ENCODE measurements at regions not wholly inside any gene's neighbourhood (a gene's known extent, or its start where the extent isn't known, plus 50 kb on each side); places are given as distances from the start of the nearest gene placed in this dataset.

GRCh38 chr1:11387829-11388228 lies 91.1 kb upstream of the DISP3 start:
- H3K27me3 ChIP-seq (ENCODE audit: control insufficient read depth in 5 of 5, insufficient read depth in 4 of 5, low read length in 5 of 5): peaks cover 8 to 37% (median 26%) of the 10 kb centered on the region in 5 donors
- no peaks in the 10 kb centered on the region for H3K4me1 ChIP-seq (ENCODE audit: control insufficient read depth in 5 of 5, insufficient read depth in 5 of 5, low read length in 5 of 5)
- no peak overlapping the region for H3K4me3 ChIP-seq (ENCODE audit: low read depth in 1 of 5, low read length in 5 of 5)

GRCh38 chr1:11388617-11389016 lies 90.3 kb upstream of the DISP3 start:
- H3K9me3 ChIP-seq (ENCODE audit: control insufficient read depth in 5 of 5, low read length in 5 of 5): peaks cover 0 to 3% (median 0%) of the 10 kb centered on the region in 5 donors
- H3K36me3 ChIP-seq (ENCODE audit: control insufficient read depth in 5 of 5, insufficient read depth in 5 of 5, low read length in 5 of 5): no peaks in the 10 kb centered on the region
- no peak overlapping the region for H3K9ac ChIP-seq (ENCODE audit: low read length in 5 of 5)
- no peaks in the 10 kb centered on the region for H3K4me1 ChIP-seq (ENCODE audit: control insufficient read depth in 5 of 5, insufficient read depth in 5 of 5, low read length in 5 of 5)
- H3K27me3 ChIP-seq (ENCODE audit: control insufficient read depth in 5 of 5, insufficient read depth in 4 of 5, low read length in 5 of 5): peaks cover 8 to 39% (median 30%) of the 10 kb centered on the region in 5 donors
- H3K4me3 ChIP-seq (ENCODE audit: low read depth in 1 of 5, low read length in 5 of 5): no peak overlapping the region
- no peak overlapping the region for H3K27ac ChIP-seq (ENCODE audit: low read depth, low read length)

More at GRCh38 chr1:11387829-11388228, 91.1 kb upstream of the DISP3 start:
- no peaks in the 10 kb centered on the region for H3K36me3 ChIP-seq (ENCODE audit: control insufficient read depth in 5 of 5, insufficient read depth in 5 of 5, low read length in 5 of 5)
- H3K9me3 ChIP-seq (ENCODE audit: control insufficient read depth in 5 of 5, low read length in 5 of 5): no peaks in the 10 kb centered on the region
- H3K27ac ChIP-seq (ENCODE audit: low read depth, low read length): no peak overlapping the region
- no peak overlapping the region for H3K9ac ChIP-seq (ENCODE audit: low read length in 5 of 5)

DNA sequence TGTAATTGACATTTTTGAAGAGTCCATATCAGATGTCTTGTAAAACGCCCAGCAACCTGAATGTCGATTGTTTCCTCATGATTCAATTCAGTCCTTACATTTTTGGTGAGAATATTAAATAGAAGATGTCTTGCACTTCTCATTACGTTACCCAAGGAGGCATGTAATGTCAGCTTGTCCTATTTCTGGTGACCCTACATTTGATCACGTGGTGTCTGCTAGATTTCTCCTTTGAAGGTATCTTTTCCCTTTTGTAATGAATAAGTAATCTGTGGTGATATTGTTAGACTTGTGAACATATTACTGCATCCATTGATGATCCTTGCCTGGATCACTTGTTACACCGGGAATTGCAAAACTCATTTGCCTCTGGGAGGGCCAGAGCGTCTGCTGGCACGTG lies 87.6 kb upstream of the DISP3 start:
- Histone ChIP-seq H3K9me3 (ENCODE audit: control insufficient read depth in 5 of 5, low read length in 5 of 5) (peaks cover 0 to 3% (median 0%) of the 10 kb centered on the region in 5 donors), H3K36me3 (ENCODE audit: control insufficient read depth in 5 of 5, insufficient read depth in 5 of 5, low read length in 5 of 5) (no peaks in the 10 kb centered on the region), H3K4me3 (ENCODE audit: low read depth in 1 of 5, low read length in 5 of 5) (no peak overlapping the region), H3K9ac (ENCODE audit: low read length in 5 of 5) (no peak overlapping the region), H3K4me1 (ENCODE audit: control insufficient read depth in 5 of 5, insufficient read depth in 5 of 5, low read length in 5 of 5) (no peaks in the 10 kb centered on the region), H3K27me3 (ENCODE audit: control insufficient read depth in 5 of 5, insufficient read depth in 4 of 5, low read length in 5 of 5) (peaks cover 11 to 39% (median 28%) of the 10 kb centered on the region in 5 donors), H3K27ac (ENCODE audit: low read depth, low read length) (no peak overlapping the region)

- Histone ChIP-seq H3K36me3 (ENCODE audit: control insufficient read depth in 5 of 5, insufficient read depth in 5 of 5, low read length in 5 of 5) (no peaks in the 10 kb centered on the region), H3K9ac (ENCODE audit: low read length in 5 of 5) (no peak overlapping the region), H3K9me3 (ENCODE audit: control insufficient read depth in 5 of 5, low read length in 5 of 5) (peaks cover 0 to 3% (median 0%) of the 10 kb centered on the region in 5 donors), H3K27me3 (ENCODE audit: control insufficient read depth in 5 of 5, insufficient read depth in 4 of 5, low read length in 5 of 5) (peaks cover 14 to 36% (median 29%) of the 10 kb centered on the region in 5 donors), H3K4me3 (ENCODE audit: low read depth in 1 of 5, low read length in 5 of 5) (no peak overlapping the region), H3K27ac (ENCODE audit: low read depth, low read length) (no peak overlapping the region), H3K4me1 (ENCODE audit: control insufficient read depth in 5 of 5, insufficient read depth in 5 of 5, low read length in 5 of 5) (no peaks in the 10 kb centered on the region)
These were observed 87.1 kb upstream of the DISP3 start for GRCh38 chr1:11391886-11392285.

- Histone ChIP-seq H3K9ac (ENCODE audit: low read length in 5 of 5) (no peak overlapping the region), H3K9me3 (ENCODE audit: control insufficient read depth in 5 of 5, low read length in 5 of 5) (peaks cover 0 to 3% (median 0%) of the 10 kb centered on the region in 5 donors), H3K27me3 (ENCODE audit: control insufficient read depth in 5 of 5, insufficient read depth in 4 of 5, low read length in 5 of 5) (peaks cover 23 to 37% (median 35%) of the 10 kb centered on the region in 5 donors)
These were observed 84.2 kb upstream of the DISP3 start for GRCh38 chr1:11394592-11395245.

GRCh38 chr1:11395616-11396015 lies 83.3 kb upstream of the DISP3 start:
- Histone ChIP-seq H3K9me3 (ENCODE audit: control insufficient read depth in 5 of 5, low read length in 5 of 5) (peaks cover 0 to 3% (median 0%) of the 10 kb centered on the region in 5 donors), H3K9ac (ENCODE audit: low read length in 5 of 5) (no peak overlapping the region), H3K27me3 (ENCODE audit: control insufficient read depth in 5 of 5, insufficient read depth in 4 of 5, low read length in 5 of 5) (peaks cover 23 to 42% (median 33%) of the 10 kb centered on the region in 5 donors), H3K4me1 (ENCODE audit: control insufficient read depth in 5 of 5, insufficient read depth in 5 of 5, low read length in 5 of 5) (no peaks in the 10 kb centered on the region), H3K4me3 (ENCODE audit: low read depth in 1 of 5, low read length in 5 of 5) (no peak overlapping the region), H3K36me3 (ENCODE audit: control insufficient read depth in 5 of 5, insufficient read depth in 5 of 5, low read length in 5 of 5) (no peaks in the 10 kb centered on the region), H3K27ac (ENCODE audit: low read depth, low read length) (no peak overlapping the region)

More at GRCh38 chr1:11394592-11395245, 84.2 kb upstream of the DISP3 start:
- no peaks in the 10 kb centered on the region for H3K36me3 ChIP-seq (ENCODE audit: control insufficient read depth in 5 of 5, insufficient read depth in 5 of 5, low read length in 5 of 5)
- no peak overlapping the region for H3K27ac ChIP-seq (ENCODE audit: low read depth, low read length)
- H3K4me3 ChIP-seq (ENCODE audit: low read depth in 1 of 5, low read length in 5 of 5): no peak overlapping the region
- no peaks in the 10 kb centered on the region for H3K4me1 ChIP-seq (ENCODE audit: control insufficient read depth in 5 of 5, insufficient read depth in 5 of 5, low read length in 5 of 5)

DNA sequence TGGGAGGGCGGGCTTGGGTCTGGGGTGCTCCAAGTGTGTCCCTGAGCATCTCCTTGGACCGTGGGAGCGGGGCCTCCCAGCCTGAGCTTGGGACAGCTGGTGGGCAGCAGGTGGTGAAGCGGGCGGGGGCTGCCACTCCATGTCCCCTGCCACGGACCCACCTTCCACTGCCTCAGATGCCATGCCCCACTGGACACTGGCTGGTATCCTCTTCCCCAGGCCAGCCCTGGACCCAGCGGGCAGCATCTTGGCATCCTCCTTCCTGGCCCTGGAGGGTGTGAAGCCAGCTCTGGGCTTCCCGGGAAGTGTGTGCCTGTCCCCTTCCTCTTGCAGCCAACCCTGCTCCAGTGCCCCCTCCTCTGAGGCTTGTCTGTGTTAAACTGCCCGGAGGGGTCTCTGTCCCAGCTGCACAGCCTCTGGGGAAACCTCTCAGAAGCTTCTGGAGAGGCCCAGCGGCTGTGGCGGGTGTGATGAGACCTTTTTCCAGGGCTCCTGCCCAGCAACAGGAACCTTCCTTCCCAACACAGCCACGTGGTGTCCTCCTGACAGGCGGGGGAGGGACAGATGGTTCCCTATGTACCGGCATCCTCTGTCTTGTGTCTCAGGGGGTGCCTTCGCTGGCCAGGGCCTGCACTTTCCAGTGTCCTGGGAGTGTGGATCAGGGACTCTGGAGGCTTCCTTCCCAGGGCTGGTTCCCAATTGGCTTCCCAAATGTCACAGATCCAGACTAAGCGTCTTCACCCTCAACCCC lies 81.6 kb upstream of the DISP3 start:
- no peak overlapping the region for H3K4me3 ChIP-seq (ENCODE audit: low read depth in 1 of 5, low read length in 5 of 5)
- H3K9me3 ChIP-seq (ENCODE audit: control insufficient read depth in 5 of 5, low read length in 5 of 5): peaks cover 0 to 4% (median 3%) of the 10 kb centered on the region in 5 donors
- no peak overlapping the region for H3K27ac ChIP-seq (ENCODE audit: low read depth, low read length)
- H3K27me3 ChIP-seq (ENCODE audit: control insufficient read depth in 5 of 5, insufficient read depth in 4 of 5, low read length in 5 of 5): peaks cover 23 to 42% (median 30%) of the 10 kb centered on the region in 5 donors
- no peak overlapping the region for H3K9ac ChIP-seq (ENCODE audit: low read length in 5 of 5)
- no peaks in the 10 kb centered on the region for H3K4me1 ChIP-seq (ENCODE audit: control insufficient read depth in 5 of 5, insufficient read depth in 5 of 5, low read length in 5 of 5)
- H3K36me3 ChIP-seq (ENCODE audit: control insufficient read depth in 5 of 5, insufficient read depth in 5 of 5, low read length in 5 of 5): no peaks in the 10 kb centered on the region

- H3K9ac ChIP-seq (ENCODE audit: low read length in 5 of 5): no peak overlapping the region
- H3K36me3 ChIP-seq (ENCODE audit: control insufficient read depth in 5 of 5, insufficient read depth in 5 of 5, low read length in 5 of 5): no peaks in the 10 kb centered on the region
- peaks cover 22 to 34% (median 26%) of the 10 kb centered on the region in 5 donors for H3K27me3 ChIP-seq (ENCODE audit: control insufficient read depth in 5 of 5, insufficient read depth in 4 of 5, low read length in 5 of 5)
- peaks cover 0 to 8% (median 3%) of the 10 kb centered on the region in 5 donors for H3K9me3 ChIP-seq (ENCODE audit: control insufficient read depth in 5 of 5, low read length in 5 of 5)
- H3K27ac ChIP-seq (ENCODE audit: low read depth, low read length): no peak overlapping the region
- H3K4me1 ChIP-seq (ENCODE audit: control insufficient read depth in 5 of 5, insufficient read depth in 5 of 5, low read length in 5 of 5): no peaks in the 10 kb centered on the region
- H3K4me3 ChIP-seq (ENCODE audit: low read depth in 1 of 5, low read length in 5 of 5): no peak overlapping the region
These were observed 79.7 kb upstream of the DISP3 start for GRCh38 chr1:11399250-11399649.

DNA sequence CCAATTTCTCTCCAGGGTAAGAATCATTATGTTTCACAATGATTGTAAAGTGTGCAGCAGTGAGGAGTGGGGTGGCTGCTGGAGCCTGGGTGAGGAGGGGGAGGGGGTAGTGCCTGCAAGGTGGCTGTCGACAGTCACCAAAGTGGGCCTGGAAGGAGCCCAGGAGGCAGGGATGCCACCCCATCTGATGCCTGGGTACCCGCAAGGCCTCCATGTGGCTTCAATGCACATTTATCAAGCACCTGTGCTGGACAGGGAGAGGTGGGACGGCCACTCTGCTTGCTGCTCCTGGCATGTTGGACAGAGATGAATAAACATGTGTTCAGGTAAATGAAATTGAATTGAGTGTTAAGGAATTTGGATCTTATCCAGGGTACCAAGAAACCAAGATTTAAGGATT lies 78.8 kb upstream of the DISP3 start:
- no peaks in the 10 kb centered on the region for H3K36me3 ChIP-seq (ENCODE audit: control insufficient read depth in 5 of 5, insufficient read depth in 5 of 5, low read length in 5 of 5)
- no peak overlapping the region for H3K27ac ChIP-seq (ENCODE audit: low read depth, low read length)
- no peak overlapping the region for H3K4me3 ChIP-seq (ENCODE audit: low read depth in 1 of 5, low read length in 5 of 5)
- no peak overlapping the region for H3K9ac ChIP-seq (ENCODE audit: low read length in 5 of 5)
- H3K4me1 ChIP-seq (ENCODE audit: control insufficient read depth in 5 of 5, insufficient read depth in 5 of 5, low read length in 5 of 5): no peaks in the 10 kb centered on the region
- peaks cover 0 to 8% (median 3%) of the 10 kb centered on the region in 5 donors for H3K9me3 ChIP-seq (ENCODE audit: control insufficient read depth in 5 of 5, low read length in 5 of 5)
- peaks cover 20 to 31% (median 23%) of the 10 kb centered on the region in 5 donors for H3K27me3 ChIP-seq (ENCODE audit: control insufficient read depth in 5 of 5, insufficient read depth in 4 of 5, low read length in 5 of 5)

GRCh38 chr1:11400567-11400966 lies 78.4 kb upstream of the DISP3 start:
- peaks cover 0 to 8% (median 3%) of the 10 kb centered on the region in 5 donors for H3K9me3 ChIP-seq (ENCODE audit: control insufficient read depth in 5 of 5, low read length in 5 of 5)
- H3K9ac ChIP-seq (ENCODE audit: low read length in 5 of 5): no peak overlapping the region
- H3K4me1 ChIP-seq (ENCODE audit: control insufficient read depth in 5 of 5, insufficient read depth in 5 of 5, low read length in 5 of 5): no peaks in the 10 kb centered on the region
- H3K4me3 ChIP-seq (ENCODE audit: low read depth in 1 of 5, low read length in 5 of 5): no peak overlapping the region
- peaks cover 15 to 27% (median 20%) of the 10 kb centered on the region in 5 donors for H3K27me3 ChIP-seq (ENCODE audit: control insufficient read depth in 5 of 5, insufficient read depth in 4 of 5, low read length in 5 of 5)
- no peaks in the 10 kb centered on the region for H3K36me3 ChIP-seq (ENCODE audit: control insufficient read depth in 5 of 5, insufficient read depth in 5 of 5, low read length in 5 of 5)
- no peak overlapping the region for H3K27ac ChIP-seq (ENCODE audit: low read depth, low read length)
